Choroid plexus epithelial cell (primary cell): ENCODE measurements at regions not wholly inside any gene's neighbourhood (a gene's known extent, or its start where the extent isn't known, plus 50 kb on each side); places are given as distances from the start of the nearest gene placed in this dataset.

Experiments used
- DNase-seq: peaks from one replicate; pipeline ENCODE4 v3.0.0-alpha.2; 2010; ENCODE audit warnings: low read depth
- H3K4me3 ChIP-seq: 2 replicates; pipeline ENCODE4 v1.5.1; 2011; ENCODE audit warnings: low read depth, mild to moderate bottlenecking, control low read depth, low read length, moderate library complexity
- TF ChIP-seq, protein P1 (sequence below): conservative IDR thresholded peaks from 2 replicates; pipeline ENCODE4 v1.5.1; 2011; ENCODE audit warnings: low read depth, mild to moderate bottlenecking, control low read depth, inconsistent platforms, low read length, moderate library complexity

DNA sequence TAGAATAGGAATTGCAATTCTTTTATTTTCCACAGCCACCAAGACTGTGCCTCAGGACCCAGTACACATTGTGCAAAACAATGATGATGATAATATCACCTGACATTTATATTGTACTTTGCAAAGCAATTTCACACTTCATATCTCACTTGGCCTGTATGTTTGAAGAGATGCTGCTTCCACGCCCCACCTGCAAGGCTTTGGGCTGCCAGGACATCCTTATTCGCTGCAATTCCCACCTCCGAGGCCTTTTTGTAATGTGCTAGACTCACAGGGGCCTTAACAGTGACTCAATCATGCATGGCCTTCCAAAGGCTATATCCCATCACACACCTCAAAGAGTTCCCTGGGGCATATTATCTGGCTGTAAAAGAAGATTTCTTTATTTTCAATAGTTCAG is 200.9 kb downstream of the MYLK4 start:
- TF ChIP-seq, protein P1, sequence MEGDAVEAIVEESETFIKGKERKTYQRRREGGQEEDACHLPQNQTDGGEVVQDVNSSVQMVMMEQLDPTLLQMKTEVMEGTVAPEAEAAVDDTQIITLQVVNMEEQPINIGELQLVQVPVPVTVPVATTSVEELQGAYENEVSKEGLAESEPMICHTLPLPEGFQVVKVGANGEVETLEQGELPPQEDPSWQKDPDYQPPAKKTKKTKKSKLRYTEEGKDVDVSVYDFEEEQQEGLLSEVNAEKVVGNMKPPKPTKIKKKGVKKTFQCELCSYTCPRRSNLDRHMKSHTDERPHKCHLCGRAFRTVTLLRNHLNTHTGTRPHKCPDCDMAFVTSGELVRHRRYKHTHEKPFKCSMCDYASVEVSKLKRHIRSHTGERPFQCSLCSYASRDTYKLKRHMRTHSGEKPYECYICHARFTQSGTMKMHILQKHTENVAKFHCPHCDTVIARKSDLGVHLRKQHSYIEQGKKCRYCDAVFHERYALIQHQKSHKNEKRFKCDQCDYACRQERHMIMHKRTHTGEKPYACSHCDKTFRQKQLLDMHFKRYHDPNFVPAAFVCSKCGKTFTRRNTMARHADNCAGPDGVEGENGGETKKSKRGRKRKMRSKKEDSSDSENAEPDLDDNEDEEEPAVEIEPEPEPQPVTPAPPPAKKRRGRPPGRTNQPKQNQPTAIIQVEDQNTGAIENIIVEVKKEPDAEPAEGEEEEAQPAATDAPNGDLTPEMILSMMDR = no peak
- DNase-seq = no peak
- no peak overlapping the region for H3K4me3 ChIP-seq

DNA sequence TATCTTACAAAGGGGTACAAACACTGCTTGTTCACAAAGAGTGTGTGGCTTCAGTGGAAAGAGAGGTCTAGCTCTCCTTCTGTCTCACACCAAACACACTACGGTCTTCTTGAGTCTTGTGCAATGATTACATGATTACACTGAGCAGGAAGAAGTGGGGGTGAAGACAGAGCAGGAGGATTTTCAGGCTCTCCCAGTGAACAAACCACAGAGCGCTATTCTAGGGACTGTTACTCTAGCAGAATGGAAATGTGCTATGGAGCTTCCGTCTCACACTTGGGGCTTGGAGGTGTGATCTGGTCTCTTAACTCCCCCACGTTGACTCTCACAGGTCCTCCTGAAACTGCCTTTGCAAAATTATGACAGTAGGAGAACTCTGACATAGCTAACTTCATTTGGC is 203.4 kb downstream of the MYLK4 start:
- TF ChIP-seq, protein P1 = no peak
- peak; percentile 48 for DNase-seq
- H3K4me3 ChIP-seq = no peak overlapping the region

DNA sequence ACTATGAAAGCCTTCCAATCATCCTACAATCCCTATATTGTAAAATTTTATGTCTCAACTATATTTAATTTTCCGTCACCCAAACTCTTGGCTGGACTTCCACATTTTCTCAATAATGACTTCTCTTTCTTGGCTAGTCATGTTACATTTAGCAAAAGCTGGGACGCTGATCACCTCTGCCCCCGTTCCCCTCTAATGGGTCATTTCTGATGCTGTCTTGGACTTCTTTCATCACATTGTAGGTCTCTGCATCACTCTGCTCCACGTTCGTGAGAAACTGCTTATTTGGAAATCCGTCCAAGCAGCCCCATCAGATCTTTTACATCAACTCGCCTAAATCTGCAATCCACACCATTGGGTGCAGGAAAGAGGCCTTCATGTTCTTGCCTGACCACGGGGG is 203.8 kb downstream of the MYLK4 start:
- TF ChIP-seq, protein P1 = no peak
- H3K4me3 ChIP-seq = no peak overlapping the region

DNA sequence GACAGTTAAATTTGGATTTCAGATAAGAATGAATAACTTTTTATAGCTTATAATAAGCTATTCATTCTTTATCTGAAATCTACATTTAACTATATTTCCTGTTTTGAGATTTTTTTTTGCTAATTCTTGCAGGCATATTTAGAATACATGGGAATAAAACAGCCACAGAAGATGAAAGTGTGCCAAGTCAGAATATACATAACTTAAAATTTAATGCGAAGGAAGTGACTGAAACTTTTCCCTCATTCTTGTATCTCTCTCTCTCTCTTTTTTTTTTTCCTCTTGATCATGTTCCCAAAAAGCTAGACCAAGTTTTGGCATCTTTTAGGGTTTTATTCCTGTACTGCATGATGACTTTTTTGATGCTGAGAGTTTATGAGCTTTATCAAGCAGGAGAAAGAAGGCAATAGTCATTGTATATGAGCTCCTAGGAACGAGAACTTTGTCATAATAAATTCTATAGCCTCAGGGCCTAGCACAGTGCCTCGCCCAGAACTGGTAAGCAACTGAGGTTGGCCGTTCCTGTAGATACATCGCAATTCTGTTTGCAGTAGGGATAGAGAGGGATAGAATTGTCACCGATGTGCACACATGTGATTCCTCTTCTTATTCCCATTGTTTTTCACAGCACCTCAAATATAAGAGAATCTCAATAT is 205.2 kb downstream of the MYLK4 start:
- H3K4me3 ChIP-seq = no peak overlapping the region

More for the DNA sequence above, 203.8 kb downstream of the MYLK4 start:
- DNase-seq = no peak

DNA sequence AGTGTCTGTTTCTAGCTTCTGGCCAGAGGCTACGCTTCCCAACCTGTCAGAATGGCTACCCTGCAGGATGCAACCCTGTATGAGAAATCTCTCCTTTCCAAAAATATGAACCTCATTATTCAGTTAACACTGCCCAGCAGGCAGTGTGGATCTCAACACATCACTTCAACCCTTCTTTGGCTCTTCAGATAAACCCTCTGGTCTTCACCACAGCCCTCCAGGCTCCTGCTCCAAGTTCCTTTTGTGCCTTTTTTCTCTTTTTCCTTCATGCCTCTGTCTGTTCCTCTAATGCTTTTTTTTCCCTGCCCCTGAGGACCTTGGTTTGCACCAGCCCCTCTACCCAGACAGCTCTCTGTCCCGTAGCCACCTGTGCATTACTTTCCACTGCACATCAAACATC is 207.4 kb downstream of the MYLK4 start:
- H3K4me3 ChIP-seq = no peak overlapping the region
- TF ChIP-seq, protein P1 = no peak

More for the DNA sequence above, 205.2 kb downstream of the MYLK4 start:
- TF ChIP-seq, protein P1 = no peak
- DNase-seq = no peak

GRCh38 chr6:2542858-2543218 is 207.9 kb downstream of the MYLK4 start:
- H3K4me3 ChIP-seq = no peak overlapping the region
- peak; percentile 97 for DNase-seq
- TF ChIP-seq, protein P1 = no peak

More for the DNA sequence above, 207.4 kb downstream of the MYLK4 start:
- no peak for DNase-seq
